ENCODE measurements at regions not wholly inside any gene's neighbourhood (a gene's known extent, or its start where the extent isn't known, plus 50 kb on each side); places are given as distances from the start of the nearest gene placed in this dataset.
A peak's percentile ranks its signal among the peaks of the same experiment; 100 is the strongest.

DNA sequence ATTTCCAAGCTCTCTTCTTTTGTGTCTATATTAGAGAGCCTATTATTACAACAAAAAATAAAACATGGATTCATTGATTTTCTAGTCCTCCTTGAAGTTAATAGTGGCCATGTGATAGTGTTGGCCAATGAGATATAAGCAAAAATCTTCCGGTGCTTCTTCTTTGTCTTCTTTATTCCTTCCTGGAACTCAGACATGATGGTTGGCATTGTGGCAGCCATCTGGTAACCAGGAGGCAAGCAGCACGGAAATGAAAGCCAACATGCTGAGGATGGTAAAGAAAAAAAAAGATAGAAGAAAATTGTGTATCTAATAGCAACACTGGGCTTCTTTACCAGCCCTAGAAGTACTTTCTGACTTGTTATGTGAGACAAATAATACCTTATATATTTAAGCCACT lies 50.8 kb upstream of the SEL1L start:
- no peak overlapping the region for H2AFZ ChIP-seq
- H3K4me2 ChIP-seq (ENCODE audit: unreplicated experiment), result no peak overlapping the region
- no peaks in the 10 kb centered on the region for H3K79me2 ChIP-seq (ENCODE audit: insufficient read depth)
- no peak for DNase-seq
- H3K9ac ChIP-seq, result no peak overlapping the region
- H3F3A ChIP-seq (ENCODE audit: insufficient read depth), result no peaks in the 10 kb centered on the region
- no peaks in the 10 kb centered on the region for H3K9me2 ChIP-seq (ENCODE audit: insufficient read depth)
- WGBS, 2 experiments (ENCODE audit: low coverage in 1 of 2, low lambda C conversion rate in 2 of 2, missing lambda C conversion rate in 2 of 2), result 49 to 63% methylated on average over 2 of the region's 2 CpGs
- no peaks in the 10 kb centered on the region for H3K27me3 ChIP-seq (replicated peaks; ENCODE audit: insufficient read depth)
- no peaks in the 10 kb centered on the region for H3K4me1 ChIP-seq (ENCODE audit: insufficient read depth)
- TF ChIP-seq EZH2 (IDR thresholded peaks at IDR 0.05; ENCODE audit: insufficient read depth, poor library complexity, severe bottlenecking) (no peak), EZH2phosphoT487 (IDR thresholded peaks at IDR 0.05; ENCODE audit: insufficient read depth, low read depth) (no peak)
- no peak overlapping the region for H3K4me3 ChIP-seq
- no peaks in the 10 kb centered on the region for H3K9me3 ChIP-seq (ENCODE audit: low read depth)
- no peaks in the 10 kb centered on the region for H4K20me1 ChIP-seq (ENCODE audit: insufficient read depth)
- H3K27ac ChIP-seq, result no peak overlapping the region
- H3K36me3 ChIP-seq (ENCODE audit: low read depth), result no peaks in the 10 kb centered on the region
- in situ Hi-C loops (cut with MboI), result no loop called here

DNA sequence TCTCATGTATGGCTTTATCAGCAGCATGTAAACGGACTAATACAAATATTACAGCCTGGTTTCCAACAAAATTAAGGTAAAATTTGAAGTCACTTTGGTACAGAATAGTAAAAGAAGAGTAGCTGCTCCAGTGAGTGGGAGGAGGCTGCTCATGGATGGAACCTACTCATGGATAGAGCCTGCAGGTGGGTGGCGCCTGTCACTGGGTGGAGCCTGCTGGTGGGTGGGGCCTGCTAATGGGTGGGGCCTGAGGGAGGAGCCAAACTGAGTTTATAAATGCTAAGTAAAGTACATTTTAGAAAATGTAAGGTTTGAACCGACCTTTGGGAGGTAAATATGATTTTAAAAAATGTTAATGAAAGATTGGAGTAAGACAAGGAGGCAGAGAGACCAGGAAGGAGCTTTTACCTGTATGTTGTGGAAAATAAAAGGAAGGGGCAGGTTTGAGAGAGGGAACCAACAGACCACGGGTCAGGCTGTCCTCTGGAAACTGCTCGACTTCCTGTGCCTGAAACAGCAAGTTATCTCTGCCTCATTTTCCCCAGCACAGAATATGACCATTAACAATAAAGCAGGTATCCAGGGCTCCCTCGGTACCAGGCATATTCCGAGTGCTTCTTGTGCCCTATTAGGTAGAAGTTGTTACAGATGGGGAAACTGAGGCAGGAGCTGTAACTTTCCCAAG lies 55.9 kb upstream of the SEL1L start:
- 48 to 51% methylated on average over 7 of the region's 7 CpGs for WGBS, 2 experiments (ENCODE audit: low coverage in 1 of 2, low lambda C conversion rate in 2 of 2, missing lambda C conversion rate in 2 of 2)
- H3K9me3 ChIP-seq (ENCODE audit: low read depth), result no peaks in the 10 kb centered on the region
- no peaks in the 10 kb centered on the region for H3K4me1 ChIP-seq (ENCODE audit: insufficient read depth)
- no peaks in the 10 kb centered on the region for H4K20me1 ChIP-seq (ENCODE audit: insufficient read depth)
- no peak overlapping the region for H3K4me2 ChIP-seq (ENCODE audit: unreplicated experiment)
- in situ Hi-C loops (cut with MboI), result no loop called here
- no peaks in the 10 kb centered on the region for H3F3A ChIP-seq (ENCODE audit: insufficient read depth)
- H3K9ac ChIP-seq, result no peak overlapping the region
- no peak overlapping the region for H3K27ac ChIP-seq
- peak; percentile 2 for DNase-seq
- H3K79me2 ChIP-seq (ENCODE audit: insufficient read depth), result no peaks in the 10 kb centered on the region
- H3K36me3 ChIP-seq (ENCODE audit: low read depth), result no peaks in the 10 kb centered on the region
- no peak overlapping the region for H2AFZ ChIP-seq
- no peaks in the 10 kb centered on the region for H3K9me2 ChIP-seq (ENCODE audit: insufficient read depth)
- H3K4me3 ChIP-seq, result no peak overlapping the region
- TF ChIP-seq EZH2phosphoT487 (IDR thresholded peaks at IDR 0.05; ENCODE audit: insufficient read depth, low read depth) (no peak), EZH2 (IDR thresholded peaks at IDR 0.05; ENCODE audit: insufficient read depth, poor library complexity, severe bottlenecking) (no peak)
- no peaks in the 10 kb centered on the region for H3K27me3 ChIP-seq (replicated peaks; ENCODE audit: insufficient read depth)

- Histone ChIP-seq H3K4me3 (no peak overlapping the region), H3K27me3 (replicated peaks; ENCODE audit: insufficient read depth) (no peaks in the 10 kb centered on the region), H3K4me1 (ENCODE audit: insufficient read depth) (no peaks in the 10 kb centered on the region), H3F3A (ENCODE audit: insufficient read depth) (no peaks in the 10 kb centered on the region), H4K20me1 (ENCODE audit: insufficient read depth) (no peaks in the 10 kb centered on the region), H3K36me3 (ENCODE audit: low read depth) (no peaks in the 10 kb centered on the region), H3K4me2 (ENCODE audit: unreplicated experiment) (no peak overlapping the region), H3K9me3 (ENCODE audit: low read depth) (no peaks in the 10 kb centered on the region), H3K27ac (no peak overlapping the region), H3K9me2 (ENCODE audit: insufficient read depth) (no peaks in the 10 kb centered on the region), H2AFZ (no peak overlapping the region), H3K9ac (no peak overlapping the region), H3K79me2 (ENCODE audit: insufficient read depth) (no peaks in the 10 kb centered on the region)
- in situ Hi-C loops (cut with MboI), result no loop called here
- TF ChIP-seq EZH2 (IDR thresholded peaks at IDR 0.05; ENCODE audit: insufficient read depth, poor library complexity, severe bottlenecking), result no peak
- TF ChIP-seq EZH2phosphoT487 (IDR thresholded peaks at IDR 0.05; ENCODE audit: insufficient read depth, low read depth), result no peak
- no peak for DNase-seq
- 21 to 24% methylated on average over 3 of the region's 3 CpGs for WGBS, 2 experiments (ENCODE audit: low coverage in 1 of 2, low lambda C conversion rate in 2 of 2, missing lambda C conversion rate in 2 of 2)
Measured at GRCh38 chr14:81591266-81591665, 57.6 kb upstream of the SEL1L start.

DNA sequence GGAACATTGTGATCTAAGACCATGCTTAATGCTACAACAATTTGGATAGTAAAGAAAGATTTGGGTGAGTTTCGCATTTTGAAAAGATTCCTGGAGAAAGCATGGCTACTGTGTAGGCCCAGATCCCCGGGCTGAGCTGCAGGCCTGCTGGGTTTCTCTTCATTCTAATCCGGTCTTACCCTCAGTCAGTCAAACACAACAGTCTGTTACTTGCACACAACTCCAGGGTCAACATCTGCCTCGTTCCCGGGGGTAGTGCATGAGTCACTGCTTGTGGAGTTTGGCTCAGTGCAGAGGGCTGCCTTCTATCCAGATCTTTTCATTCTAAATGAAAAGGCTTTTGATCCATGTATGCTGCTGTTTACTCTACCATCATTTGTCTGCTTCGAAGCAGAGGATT lies 60.4 kb upstream of the SEL1L start:
- no peak overlapping the region for H3K9ac ChIP-seq
- no peak overlapping the region for H3K4me2 ChIP-seq (ENCODE audit: unreplicated experiment)
- H3K9me2 ChIP-seq (ENCODE audit: insufficient read depth), result no peaks in the 10 kb centered on the region
- H3K27ac ChIP-seq, result no peak overlapping the region
- H4K20me1 ChIP-seq (ENCODE audit: insufficient read depth), result no peaks in the 10 kb centered on the region
- in situ Hi-C loops (cut with MboI), result no loop called here
- no peaks in the 10 kb centered on the region for H3K9me3 ChIP-seq (ENCODE audit: low read depth)
- DNase-seq, result no peak
- TF ChIP-seq EZH2 (IDR thresholded peaks at IDR 0.05; ENCODE audit: insufficient read depth, poor library complexity, severe bottlenecking) (no peak), EZH2phosphoT487 (IDR thresholded peaks at IDR 0.05; ENCODE audit: insufficient read depth, low read depth) (no peak)
- 1 to 2% methylated on average over 6 of the region's 6 CpGs for WGBS, 2 experiments (ENCODE audit: low coverage in 1 of 2, low lambda C conversion rate in 2 of 2, missing lambda C conversion rate in 2 of 2)
- no peaks in the 10 kb centered on the region for H3K27me3 ChIP-seq (replicated peaks; ENCODE audit: insufficient read depth)
- H3K79me2 ChIP-seq (ENCODE audit: insufficient read depth), result no peaks in the 10 kb centered on the region
- no peak overlapping the region for H3K4me3 ChIP-seq
- no peak overlapping the region for H2AFZ ChIP-seq
- H3F3A ChIP-seq (ENCODE audit: insufficient read depth), result no peaks in the 10 kb centered on the region
- H3K36me3 ChIP-seq (ENCODE audit: low read depth), result no peaks in the 10 kb centered on the region
- no peaks in the 10 kb centered on the region for H3K4me1 ChIP-seq (ENCODE audit: insufficient read depth)

GRCh38 chr14:81605660-81606059 lies 72.0 kb upstream of the SEL1L start:
- Histone ChIP-seq H3K36me3 (ENCODE audit: low read depth) (no peaks in the 10 kb centered on the region), H2AFZ (no peak overlapping the region), H3K27me3 (replicated peaks; ENCODE audit: insufficient read depth) (no peaks in the 10 kb centered on the region), H4K20me1 (ENCODE audit: insufficient read depth) (no peaks in the 10 kb centered on the region), H3K4me3 (no peak overlapping the region), H3K79me2 (ENCODE audit: insufficient read depth) (no peaks in the 10 kb centered on the region), H3K27ac (no peak overlapping the region), H3K9me3 (ENCODE audit: low read depth) (no peaks in the 10 kb centered on the region), H3K9ac (no peak overlapping the region), H3K4me2 (ENCODE audit: unreplicated experiment) (no peak overlapping the region), H3K9me2 (ENCODE audit: insufficient read depth) (no peaks in the 10 kb centered on the region), H3K4me1 (ENCODE audit: insufficient read depth) (no peaks in the 10 kb centered on the region), H3F3A (ENCODE audit: insufficient read depth) (no peaks in the 10 kb centered on the region)
- DNase-seq, result no peak
- TF ChIP-seq EZH2phosphoT487 (IDR thresholded peaks at IDR 0.05; ENCODE audit: insufficient read depth, low read depth), result no peak
- no peak for TF ChIP-seq EZH2 (IDR thresholded peaks at IDR 0.05; ENCODE audit: insufficient read depth, poor library complexity, severe bottlenecking)
- in situ Hi-C loops (cut with MboI), result no loop called here
- WGBS, 2 experiments (ENCODE audit: low coverage in 1 of 2, low lambda C conversion rate in 2 of 2, missing lambda C conversion rate in 2 of 2), result 15 to 21% methylated on average over 6 of the region's 6 CpGs
